SK-N-MC (cell line): ENCODE measurements at regions not wholly inside any gene's neighbourhood (a gene's known extent, or its start where the extent isn't known, plus 50 kb on each side); places are given as distances from the start of the nearest gene placed in this dataset.

Experiments used
- EZH2 ChIP-seq: fragments of 200-600 bp; sonication (generic); IDR thresholded peaks from one replicate; pipeline ENCODE4 v1.6.1; 2017; ENCODE audit warnings: antibody characterized with exemption
- FOXP2 ChIP-seq: optimal IDR thresholded peaks from 2 replicates; pipeline ENCODE3; 2011; ENCODE audit warnings: mild to moderate bottlenecking, moderate library complexity; ENCODE audit not compliant: insufficient read depth; ENCODE audit errors: extremely low read length, control extremely low read depth
- POLR2AphosphoS5 ChIP-seq: IDR thresholded peaks from 2 replicates; pipeline ENCODE4 v1.6.1; 2012; ENCODE audit warnings: mild to moderate bottlenecking, low read depth, low read length, borderline replicate concordance

DNA sequence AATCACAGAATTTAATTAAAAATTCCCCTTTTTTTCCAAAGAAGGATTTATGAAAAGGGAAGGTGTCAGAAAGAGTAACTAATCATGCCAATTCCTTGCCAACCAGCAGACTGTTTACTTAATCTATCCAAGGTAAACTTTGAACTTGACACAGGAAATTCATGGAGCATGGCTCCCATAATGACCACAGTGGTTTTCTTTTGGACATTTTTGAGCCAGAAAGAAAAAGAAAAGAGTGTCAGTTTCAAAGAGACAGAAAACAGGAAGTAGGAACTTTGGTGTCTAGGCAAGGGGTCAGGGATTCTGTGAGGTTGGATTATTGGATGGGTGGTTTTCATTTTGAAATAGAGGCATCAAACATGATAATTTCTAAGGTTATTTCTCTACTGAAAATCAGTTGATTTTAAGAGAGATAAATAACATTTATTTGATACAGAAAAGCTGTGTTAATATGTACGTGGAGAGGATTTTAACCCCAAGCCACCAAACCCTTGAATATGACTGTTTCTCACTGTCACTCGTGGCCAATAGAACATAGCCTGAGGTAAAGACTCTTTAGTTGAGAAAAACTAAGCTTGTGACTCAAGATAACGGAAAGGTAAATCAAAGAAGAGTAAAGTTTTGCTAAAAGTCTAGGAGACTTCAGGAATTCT, 196.1 kb downstream of the TTC6 start:
- TF ChIP-seq EZH2, result no peak
- no peak for TF ChIP-seq POLR2AphosphoS5
- no peak for TF ChIP-seq FOXP2
